Breast epithelium (tissue), 4 donors: ENCODE measurements at regions not wholly inside any gene's neighbourhood (a gene's known extent, or its start where the extent isn't known, plus 50 kb on each side); places are given as distances from the start of the nearest gene placed in this dataset.

Experiments
- DNase-seq, 2 donors: peaks; one replicate each; pipeline ENCODE4 v3.0.0-alpha.2; 2019; ENCODE audit warnings: low spot score in 2 of 2
- H3K27ac ChIP-seq, 2 donors: fragments of 200-600 bp; sonication (generic) in 1 of 2; one replicate each; pipeline ENCODE4 v1.5.1; 2016 to 2019; ENCODE audit warnings: mild to moderate bottlenecking in 1 of 2
- H3K27me3 ChIP-seq, 2 donors: fragments of 200-600 bp; sonication (generic) in 1 of 2; one replicate each; pipeline versions ENCODE4 v1.5.1 to v1.6.0; 2017 to 2019; ENCODE audit warnings: control low read depth in 1 of 2, mild to moderate bottlenecking in 1 of 2
- H3K36me3 ChIP-seq: fragments of 200-600 bp; one replicate; pipeline ENCODE4 v1.5.1; 2019
- H3K4me1 ChIP-seq, 2 donors: fragments of 200-600 bp; sonication (generic); one replicate each; pipeline ENCODE4 v1.5.1; 2016 to 2019; ENCODE audit warnings: control low read depth in 1 of 2
- H3K4me3 ChIP-seq, 3 donors: fragments of 200-600 bp; sonication (generic); 1 replicate in 2 of 3; 2 replicates in 1 of 3; pipeline ENCODE4 v1.5.1; 2016 to 2019; ENCODE audit warnings: mild to moderate bottlenecking in 3 of 3, moderate library complexity in 2 of 3
- H3K9me3 ChIP-seq, 2 donors: fragments of 200-600 bp; sonication (generic) in 1 of 2; one replicate each; pipeline ENCODE4 v1.5.1; 2016 to 2019; ENCODE audit warnings: control low read depth in 1 of 2
- POLR2A ChIP-seq: fragments of 450-650 bp; IDR thresholded peaks from one replicate; pipeline ENCODE4 v1.6.1; 2016; ENCODE audit warnings: antibody characterized with exemption, mild to moderate bottlenecking, moderate library complexity
- POLR2AphosphoS5 ChIP-seq, 3 donors: sonication (generic); formaldehyde crosslinking; IDR thresholded peaks; one replicate each; pipeline ENCODE4 v1.6.1; 2017; ENCODE audit warnings: antibody characterized with exemption in 3 of 3
- intact Hi-C: fragments of 100-400 bp; cut with DNase I; formaldehyde crosslinking; loops from one replicate; pipeline ENCODE4 v1.15.1; 2023; ENCODE audit warnings: low total_unique reads
- TF ChIP-seq, protein P1 (sequence below), 3 donors: fragments of 450-650 bp; IDR thresholded peaks; one replicate each; pipeline ENCODE4 v1.5.1; 2016 to 2017; ENCODE audit warnings: antibody characterized with exemption in 3 of 3, mild to moderate bottlenecking in 3 of 3, moderate library complexity in 3 of 3

DNA sequence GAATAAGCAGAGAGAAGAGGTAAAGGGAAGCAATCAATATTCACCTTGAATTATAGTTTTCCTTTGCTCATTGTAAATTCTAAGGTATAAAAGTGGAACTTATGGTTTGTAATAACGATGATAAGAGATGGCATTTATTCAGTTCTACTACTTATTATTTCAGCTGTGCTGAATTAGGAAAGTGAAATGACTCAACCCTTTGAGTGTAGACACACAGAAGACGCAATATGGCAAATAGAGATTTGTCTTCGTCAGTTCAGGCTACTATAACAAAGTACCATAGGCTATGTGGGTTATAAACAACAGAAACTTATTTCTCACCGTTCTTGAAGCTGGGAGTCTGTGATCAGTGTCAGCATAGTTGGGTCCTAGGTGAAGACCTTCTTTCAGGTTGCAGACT lies 713.0 kb upstream of the PCDH9 start:
- Histone ChIP-seq H3K4me1 (no peaks in the 10 kb centered on the region), H3K9me3 (no peaks in the 10 kb centered on the region), H3K27me3 (no peaks in the 10 kb centered on the region), H3K4me3 (no peak overlapping the region), H3K27ac (no peak overlapping the region), H3K36me3 (no peaks in the 10 kb centered on the region)
- intact Hi-C loops: no loop called here
- no peak for DNase-seq
- no peak for TF ChIP-seq POLR2AphosphoS5 (IDR thresholded peaks at IDR 0.05)
- TF ChIP-seq POLR2A: no peak
- TF ChIP-seq, protein P1, sequence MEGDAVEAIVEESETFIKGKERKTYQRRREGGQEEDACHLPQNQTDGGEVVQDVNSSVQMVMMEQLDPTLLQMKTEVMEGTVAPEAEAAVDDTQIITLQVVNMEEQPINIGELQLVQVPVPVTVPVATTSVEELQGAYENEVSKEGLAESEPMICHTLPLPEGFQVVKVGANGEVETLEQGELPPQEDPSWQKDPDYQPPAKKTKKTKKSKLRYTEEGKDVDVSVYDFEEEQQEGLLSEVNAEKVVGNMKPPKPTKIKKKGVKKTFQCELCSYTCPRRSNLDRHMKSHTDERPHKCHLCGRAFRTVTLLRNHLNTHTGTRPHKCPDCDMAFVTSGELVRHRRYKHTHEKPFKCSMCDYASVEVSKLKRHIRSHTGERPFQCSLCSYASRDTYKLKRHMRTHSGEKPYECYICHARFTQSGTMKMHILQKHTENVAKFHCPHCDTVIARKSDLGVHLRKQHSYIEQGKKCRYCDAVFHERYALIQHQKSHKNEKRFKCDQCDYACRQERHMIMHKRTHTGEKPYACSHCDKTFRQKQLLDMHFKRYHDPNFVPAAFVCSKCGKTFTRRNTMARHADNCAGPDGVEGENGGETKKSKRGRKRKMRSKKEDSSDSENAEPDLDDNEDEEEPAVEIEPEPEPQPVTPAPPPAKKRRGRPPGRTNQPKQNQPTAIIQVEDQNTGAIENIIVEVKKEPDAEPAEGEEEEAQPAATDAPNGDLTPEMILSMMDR (IDR thresholded peaks at IDR 0.05): no peak

DNA sequence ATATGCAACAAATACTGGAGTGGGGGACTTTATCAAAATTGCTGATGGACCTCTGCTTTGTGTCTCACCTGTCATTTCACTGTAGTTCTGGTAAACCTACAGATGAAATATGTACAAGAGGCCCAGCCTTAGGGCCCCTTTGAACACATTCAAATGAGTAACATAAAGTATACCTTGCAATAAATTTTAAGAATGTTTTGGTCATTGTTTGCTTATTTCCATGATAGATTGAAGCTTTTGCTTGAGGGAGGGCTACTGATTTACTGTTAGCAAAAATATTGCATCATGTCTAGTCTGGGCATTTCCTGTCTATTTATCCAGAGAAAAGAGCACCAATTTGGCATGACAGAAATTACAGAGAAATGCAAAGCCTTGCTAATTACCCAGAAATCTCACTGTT lies 705.5 kb upstream of the PCDH9 start:
- no peak for DNase-seq
- TF ChIP-seq POLR2A (no peak), POLR2AphosphoS5 (IDR thresholded peaks at IDR 0.05) (no peak)
- TF ChIP-seq, protein P1 (IDR thresholded peaks at IDR 0.05): no peak

DNA sequence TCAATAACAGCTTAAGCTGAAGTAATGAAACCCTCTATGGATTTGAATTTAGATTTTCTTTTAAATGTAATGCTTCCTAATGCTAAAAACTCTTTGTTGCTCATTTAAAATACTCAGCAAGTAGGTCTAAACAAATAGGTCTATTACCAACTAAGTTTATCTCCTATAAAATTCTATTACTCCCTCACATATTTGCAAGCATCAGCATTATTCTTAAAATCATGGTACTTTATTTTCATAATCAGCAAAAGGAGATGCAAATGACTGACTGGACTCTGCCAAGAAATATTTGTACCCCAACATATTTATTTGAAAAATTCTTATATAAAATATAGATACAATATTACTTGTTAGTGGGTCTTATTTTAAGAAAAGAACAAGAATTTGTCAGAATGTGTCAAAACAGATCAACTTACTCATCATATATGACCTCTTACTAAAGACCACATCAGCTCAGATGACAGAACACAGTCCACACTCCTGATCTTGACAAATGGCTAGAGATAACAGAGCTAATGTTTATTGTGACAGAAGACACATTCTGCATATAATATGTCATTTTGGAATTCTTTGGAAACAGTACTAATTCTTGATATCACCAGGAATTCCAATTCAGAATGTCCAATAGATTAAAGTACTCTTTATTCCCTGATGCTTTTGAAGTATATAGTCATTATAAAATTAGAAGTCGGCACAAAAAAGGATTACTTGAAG lies 704.6 kb upstream of the PCDH9 start:
- no peaks in the 10 kb centered on the region for H3K9me3 ChIP-seq
- H3K27me3 ChIP-seq: no peaks in the 10 kb centered on the region
- H3K4me3 ChIP-seq: no peak overlapping the region
- no peaks in the 10 kb centered on the region for H3K36me3 ChIP-seq
- intact Hi-C loops: no loop called here
- no peak for DNase-seq
- H3K4me1 ChIP-seq: no peaks in the 10 kb centered on the region
- TF ChIP-seq POLR2AphosphoS5 (IDR thresholded peaks at IDR 0.05) (no peak), POLR2A (no peak)
- TF ChIP-seq, protein P1 (IDR thresholded peaks at IDR 0.05): no peak
- H3K27ac ChIP-seq: no peak overlapping the region

More for the DNA sequence above, 705.5 kb upstream of the PCDH9 start:
- Histone ChIP-seq H3K27ac (no peak overlapping the region), H3K27me3 (no peaks in the 10 kb centered on the region), H3K4me3 (no peak overlapping the region), H3K36me3 (no peaks in the 10 kb centered on the region), H3K4me1 (no peaks in the 10 kb centered on the region), H3K9me3 (no peaks in the 10 kb centered on the region)
- intact Hi-C loops: no loop called here

DNA sequence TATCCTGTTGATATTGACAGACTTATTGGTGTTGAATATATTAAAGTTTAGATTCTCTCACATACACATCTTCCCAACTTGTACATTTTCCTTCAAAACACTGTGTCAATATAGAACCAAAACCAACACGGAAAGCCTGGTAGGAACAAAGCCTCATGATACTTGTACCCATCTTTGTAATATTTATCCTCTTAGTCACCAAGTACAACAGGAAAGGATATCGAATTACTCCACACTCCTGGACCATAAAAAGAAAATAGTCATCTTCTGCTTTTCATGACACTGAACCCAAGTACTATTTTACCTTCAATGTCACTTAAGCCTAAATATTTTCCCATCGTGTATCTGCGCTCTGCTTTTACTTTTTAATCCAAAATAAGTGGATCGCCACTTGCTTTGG lies 702.9 kb upstream of the PCDH9 start:
- Histone ChIP-seq H3K27ac (no peak overlapping the region), H3K27me3 (no peaks in the 10 kb centered on the region), H3K4me3 (no peak overlapping the region), H3K4me1 (no peaks in the 10 kb centered on the region), H3K9me3 (no peaks in the 10 kb centered on the region), H3K36me3 (no peaks in the 10 kb centered on the region)
- no peak for TF ChIP-seq POLR2A
- intact Hi-C loops: no loop called here
- DNase-seq: no peak

DNA sequence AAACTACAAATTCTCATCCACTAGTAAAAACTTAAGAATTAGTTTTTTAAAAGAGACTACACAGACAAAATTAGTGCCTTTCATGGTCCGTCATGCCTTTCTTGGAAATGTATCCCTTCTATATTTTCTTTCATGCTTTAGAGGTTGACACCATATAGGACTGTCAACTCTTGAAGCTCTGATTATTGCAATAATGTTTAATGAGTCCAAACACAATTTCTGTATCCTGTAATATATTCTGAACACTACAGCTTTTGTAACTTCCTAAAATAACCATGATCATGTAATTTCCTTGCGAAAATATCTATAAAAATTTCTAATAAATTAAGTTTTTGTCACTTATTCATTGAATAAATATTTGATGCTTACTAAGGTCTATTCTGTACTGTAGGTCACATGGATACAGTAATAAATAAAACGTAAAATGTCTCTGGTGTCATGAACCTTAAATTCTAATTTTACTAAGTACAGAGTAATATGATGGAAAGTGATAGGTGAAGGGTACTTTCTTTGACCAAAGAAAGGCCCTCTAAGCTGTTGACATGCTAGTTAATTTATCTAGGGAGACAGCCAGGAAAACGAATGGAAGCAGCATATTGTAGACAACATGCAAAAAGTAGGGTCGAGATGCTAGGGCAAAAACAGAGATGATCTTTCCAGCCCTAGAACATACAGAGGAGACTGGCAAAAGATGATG lies 687.3 kb upstream of the PCDH9 start:
- DNase-seq: no peak
- H3K36me3 ChIP-seq: no peaks in the 10 kb centered on the region
- H3K27me3 ChIP-seq: no peaks in the 10 kb centered on the region
- intact Hi-C loops: no loop called here
- TF ChIP-seq POLR2A (no peak), POLR2AphosphoS5 (IDR thresholded peaks at IDR 0.05) (no peak)
- TF ChIP-seq, protein P1 (IDR thresholded peaks at IDR 0.05): no peak
- no peak overlapping the region for H3K4me3 ChIP-seq
- no peak overlapping the region for H3K27ac ChIP-seq
- H3K4me1 ChIP-seq: no peaks in the 10 kb centered on the region
- H3K9me3 ChIP-seq: peaks cover 0 to 19% of the 10 kb centered on the region in 2 donors
